DND-41 (cell line): ENCODE measurements at regions not wholly inside any gene's neighbourhood (a gene's known extent, or its start where the extent isn't known, plus 50 kb on each side); places are given as distances from the start of the nearest gene placed in this dataset.

Source experiments
- ATAC-seq: fragments of 200-7000 bp; cut with Tn5 transposase; 3 replicates; pipeline ENCODE4 v1.9.1; 2021; ENCODE audit warnings: low read depth; ENCODE audit not compliant: insufficient read depth
- DNase-seq: peaks from one replicate; pipeline ENCODE4 v3.0.0-alpha.2; 2020
- H2AFZ ChIP-seq: 2 replicates; pipeline ENCODE4 v1.6.0; 2012; ENCODE audit warnings: low read depth, low read length
- H3K27ac ChIP-seq: 2 replicates; pipeline ENCODE4 v1.5.1; 2012; ENCODE audit warnings: low read length, inconsistent platforms
- H3K27me3 ChIP-seq: fragments of 200-600 bp; sonication (generic); 2 replicates; pipeline ENCODE4 v1.6.0; 2012; ENCODE audit warnings: low read length, mild to moderate bottlenecking, inconsistent platforms; ENCODE audit not compliant: insufficient read depth, poor library complexity
- H3K36me3 ChIP-seq: 2 replicates; pipeline ENCODE4 v1.5.1; 2012; ENCODE audit warnings: low read length, inconsistent platforms; ENCODE audit not compliant: insufficient read depth
- H3K4me1 ChIP-seq: 2 replicates; pipeline ENCODE4 v1.5.1; 2012; ENCODE audit warnings: mild to moderate bottlenecking, low read length; ENCODE audit not compliant: insufficient read depth
- H3K4me2 ChIP-seq: 2 replicates; pipeline ENCODE4 v1.6.0; 2012; ENCODE audit warnings: mild to moderate bottlenecking, moderate library complexity, low read length, inconsistent platforms; ENCODE audit not compliant: insufficient read depth
- H3K4me3 ChIP-seq, 2 experiments: fragments of 200-600 bp in 1 of 2; shearing (Covaris generic) in 1 of 2; 2 replicates each; pipeline ENCODE4 v1.5.1; 2012 to 2016; ENCODE audit warnings: inconsistent platforms in 2 of 2, low read length in 2 of 2, mild to moderate bottlenecking in 2 of 2, low read depth in 1 of 2, moderate library complexity in 1 of 2
- H3K79me2 ChIP-seq: 2 replicates; pipeline ENCODE4 v1.6.0; 2012; ENCODE audit warnings: low read length, inconsistent platforms; ENCODE audit not compliant: insufficient read depth
- H3K9ac ChIP-seq: 2 replicates; pipeline ENCODE4 v1.6.0; 2012; ENCODE audit warnings: low read depth, mild to moderate bottlenecking, inconsistent platforms, low read length, moderate library complexity
- H3K9me3 ChIP-seq: 2 replicates; pipeline ENCODE4 v1.5.1; 2012; ENCODE audit warnings: low read length, moderate library complexity, mild to moderate bottlenecking, inconsistent platforms; ENCODE audit not compliant: insufficient read depth, severe bottlenecking
- H4K20me1 ChIP-seq: 2 replicates; pipeline ENCODE4 v1.6.0; 2012; ENCODE audit warnings: low read length; ENCODE audit not compliant: insufficient read depth
- EZH2 ChIP-seq: IDR thresholded peaks from 3 replicates; pipeline ENCODE4 v1.6.1; 2012; ENCODE audit warnings: borderline replicate concordance, low read depth, mild to moderate bottlenecking, moderate library complexity, low read length, inconsistent platforms; ENCODE audit not compliant: severe bottlenecking
- TF ChIP-seq, protein P1 (sequence below): IDR thresholded peaks from 2 replicates; pipeline ENCODE4 v1.5.1; 2012; ENCODE audit warnings: borderline replicate concordance, low read length, moderate library complexity, mild to moderate bottlenecking; ENCODE audit not compliant: poor library complexity, severe bottlenecking; ENCODE audit errors: extremely low read depth

DNA sequence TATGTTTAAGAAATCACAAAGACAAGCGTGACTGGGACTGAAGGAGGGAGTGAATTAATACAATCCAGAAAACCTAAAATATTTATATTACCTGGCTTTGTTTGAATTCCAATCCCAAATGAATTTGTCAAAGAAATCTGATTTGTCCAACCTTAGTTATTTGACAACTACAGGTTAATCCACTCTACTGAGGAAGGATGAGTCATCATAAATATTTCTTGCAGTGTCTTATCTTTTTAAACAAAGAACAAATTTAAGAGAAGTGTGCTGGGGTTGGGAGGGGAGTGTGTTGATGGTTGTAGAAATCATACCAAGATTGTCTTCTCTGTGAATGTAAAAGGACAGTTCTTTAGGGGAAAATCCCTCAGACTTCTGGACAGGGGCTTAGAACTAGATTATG is 1106.3 kb upstream of the SLC39A10 start:
- no peak overlapping the region for H3K27ac ChIP-seq
- no peak overlapping the region for H3K4me3 ChIP-seq
- H3K9me3 ChIP-seq: no peaks in the 10 kb centered on the region
- no peak overlapping the region for H3K4me2 ChIP-seq
- H4K20me1 ChIP-seq: no peaks in the 10 kb centered on the region
- no peaks in the 10 kb centered on the region for H3K36me3 ChIP-seq
- ATAC-seq (peak; percentile 40; the same call in 1 of the 3 replicates), DNase-seq (no peak)
- TF ChIP-seq EZH2: no peak
- TF ChIP-seq, protein P1, sequence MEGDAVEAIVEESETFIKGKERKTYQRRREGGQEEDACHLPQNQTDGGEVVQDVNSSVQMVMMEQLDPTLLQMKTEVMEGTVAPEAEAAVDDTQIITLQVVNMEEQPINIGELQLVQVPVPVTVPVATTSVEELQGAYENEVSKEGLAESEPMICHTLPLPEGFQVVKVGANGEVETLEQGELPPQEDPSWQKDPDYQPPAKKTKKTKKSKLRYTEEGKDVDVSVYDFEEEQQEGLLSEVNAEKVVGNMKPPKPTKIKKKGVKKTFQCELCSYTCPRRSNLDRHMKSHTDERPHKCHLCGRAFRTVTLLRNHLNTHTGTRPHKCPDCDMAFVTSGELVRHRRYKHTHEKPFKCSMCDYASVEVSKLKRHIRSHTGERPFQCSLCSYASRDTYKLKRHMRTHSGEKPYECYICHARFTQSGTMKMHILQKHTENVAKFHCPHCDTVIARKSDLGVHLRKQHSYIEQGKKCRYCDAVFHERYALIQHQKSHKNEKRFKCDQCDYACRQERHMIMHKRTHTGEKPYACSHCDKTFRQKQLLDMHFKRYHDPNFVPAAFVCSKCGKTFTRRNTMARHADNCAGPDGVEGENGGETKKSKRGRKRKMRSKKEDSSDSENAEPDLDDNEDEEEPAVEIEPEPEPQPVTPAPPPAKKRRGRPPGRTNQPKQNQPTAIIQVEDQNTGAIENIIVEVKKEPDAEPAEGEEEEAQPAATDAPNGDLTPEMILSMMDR: no peak
- no peaks in the 10 kb centered on the region for H3K79me2 ChIP-seq
- H3K4me1 ChIP-seq: no peaks in the 10 kb centered on the region
- no peak overlapping the region for H3K9ac ChIP-seq
- H2AFZ ChIP-seq: 0 out of 2 replicates have a peak overlapping the region, but pooled peaks have one; percentile 37
- no peaks in the 10 kb centered on the region for H3K27me3 ChIP-seq

DNA sequence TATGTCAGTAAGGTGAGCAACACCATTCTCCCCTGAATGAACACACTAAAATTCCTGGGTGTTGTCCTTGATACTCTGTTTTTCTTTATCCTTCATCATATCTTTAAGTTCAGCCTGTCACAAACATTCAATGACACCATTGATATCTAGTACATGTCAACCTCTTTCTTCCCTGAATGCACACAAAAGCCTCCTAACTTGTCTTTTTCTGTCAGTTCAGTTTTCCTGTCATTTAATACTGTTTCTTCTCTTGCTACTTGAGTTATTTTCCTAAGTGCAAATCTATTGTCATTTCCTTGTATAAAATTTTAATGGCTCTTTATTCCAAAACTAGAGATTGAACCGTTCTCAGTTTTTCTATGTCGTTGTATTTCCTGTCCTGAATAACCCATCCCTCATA is 1107.6 kb upstream of the SLC39A10 start:
- Histone ChIP-seq H3K4me1 (no peaks in the 10 kb centered on the region), H3K27me3 (no peaks in the 10 kb centered on the region), H2AFZ (peak overlapping the region; percentile 42; the same call in 1 of the 2 replicates), H3K36me3 (no peaks in the 10 kb centered on the region), H3K9ac (no peak overlapping the region), H3K4me2 (no peak overlapping the region), H3K79me2 (no peaks in the 10 kb centered on the region), H3K9me3 (no peaks in the 10 kb centered on the region), H3K4me3 (no peak overlapping the region), H3K27ac (no peak overlapping the region), H4K20me1 (no peaks in the 10 kb centered on the region)
- no peak for ATAC-seq
- no peak for DNase-seq
- TF ChIP-seq, protein P1: no peak
- no peak for TF ChIP-seq EZH2

DNA sequence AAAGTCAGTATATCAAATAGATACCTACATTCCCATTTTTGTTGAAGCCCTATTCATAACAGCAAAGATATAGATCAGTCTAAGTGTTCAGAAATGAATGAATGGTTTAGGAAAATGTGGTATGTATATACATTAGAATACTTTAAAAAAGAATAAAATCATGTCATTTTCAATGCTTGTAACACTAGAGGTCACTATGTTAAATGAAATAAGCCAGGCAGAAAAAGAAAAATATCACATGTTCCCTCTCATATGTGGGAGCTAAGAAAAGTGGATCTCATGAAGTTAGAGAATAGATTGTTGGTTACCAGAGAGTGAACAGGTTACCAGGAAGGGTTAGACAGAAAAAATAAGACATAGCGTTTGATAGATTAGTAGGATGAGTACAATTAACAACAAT is 1111.0 kb upstream of the SLC39A10 start:
- Histone ChIP-seq H3K27me3 (no peaks in the 10 kb centered on the region), H3K9ac (no peak overlapping the region), H3K4me2 (no peak overlapping the region), H3K79me2 (no peaks in the 10 kb centered on the region), H2AFZ (no peak overlapping the region), H3K4me1 (no peaks in the 10 kb centered on the region), H3K36me3 (no peaks in the 10 kb centered on the region), H4K20me1 (no peaks in the 10 kb centered on the region), H3K27ac (no peak overlapping the region), H3K9me3 (no peaks in the 10 kb centered on the region), H3K4me3 (no peak overlapping the region)
- TF ChIP-seq, protein P1: peak; percentile 49
- TF ChIP-seq EZH2: no peak
- DNase-seq: no peak
- peak; percentile 52 for ATAC-seq

DNA sequence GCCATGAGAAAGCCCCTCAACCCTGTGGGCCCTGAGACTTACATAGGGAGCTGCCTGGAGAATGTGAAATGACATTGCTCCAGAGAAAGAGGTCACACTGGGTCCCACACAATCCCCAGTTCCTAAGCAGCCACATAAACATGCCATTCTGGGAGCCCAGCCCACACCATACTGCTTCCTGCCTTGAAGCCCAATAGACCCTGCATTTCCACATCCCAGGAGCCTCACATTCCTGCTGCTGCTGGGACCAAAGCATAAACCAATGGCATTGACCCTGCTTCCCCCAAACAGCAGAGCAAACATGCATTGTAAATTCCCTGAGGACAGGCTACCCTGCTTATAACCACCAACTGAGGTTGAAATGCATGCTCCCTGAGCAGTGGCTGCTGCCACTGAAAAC is 1117.6 kb upstream of the SLC39A10 start:
- no peaks in the 10 kb centered on the region for H3K4me1 ChIP-seq
- H3K4me2 ChIP-seq: no peak overlapping the region
- no peak overlapping the region for H3K9ac ChIP-seq
- TF ChIP-seq, protein P1: no peak
- TF ChIP-seq EZH2: no peak
- ATAC-seq: no peak
- no peak overlapping the region for H3K4me3 ChIP-seq
- no peaks in the 10 kb centered on the region for H3K79me2 ChIP-seq
- no peaks in the 10 kb centered on the region for H3K36me3 ChIP-seq
- H3K27ac ChIP-seq: no peak overlapping the region
- no peaks in the 10 kb centered on the region for H3K9me3 ChIP-seq
- no peak for DNase-seq
- 0 out of 2 replicates have a peak overlapping the region, but pooled peaks have one; percentile 12 for H2AFZ ChIP-seq
- no peaks in the 10 kb centered on the region for H3K27me3 ChIP-seq
- H4K20me1 ChIP-seq: no peaks in the 10 kb centered on the region
